HEK293 (cell line): ENCODE measurements at regions not wholly inside any gene's neighbourhood (a gene's known extent, or its start where the extent isn't known, plus 50 kb on each side); places are given as distances from the start of the nearest gene placed in this dataset.

ENCODE experiments used
- AEBP2 ChIP-seq: fragments of 450-650 bp; formaldehyde crosslinking; IDR thresholded peaks from 2 replicates; pipeline ENCODE4 v1.5.1; 2016; ENCODE audit warnings: missing biosample characterization, missing genetic modification characterization, borderline replicate concordance
- GLI4 ChIP-seq: fragments of 450-650 bp; formaldehyde crosslinking; IDR thresholded peaks from 2 replicates; pipeline ENCODE4 v1.5.1; 2016; ENCODE audit warnings: missing biosample characterization, missing genetic modification characterization
- GLIS2 ChIP-seq: fragments of 450-650 bp; formaldehyde crosslinking; IDR thresholded peaks from 2 replicates; pipeline ENCODE4 v1.5.1; 2016; ENCODE audit warnings: missing biosample characterization, missing genetic modification characterization
- INSM2 ChIP-seq: fragments of 450-650 bp; formaldehyde crosslinking; IDR thresholded peaks from 2 replicates; pipeline ENCODE4 v1.5.1; 2016; ENCODE audit warnings: missing biosample characterization, missing genetic modification characterization
- KLF1 ChIP-seq: fragments of 450-650 bp; formaldehyde crosslinking; IDR thresholded peaks from 2 replicates; pipeline ENCODE4 v1.5.1; 2016; ENCODE audit warnings: missing biosample characterization, missing genetic modification characterization
- PRDM6 ChIP-seq: fragments of 450-650 bp; formaldehyde crosslinking; IDR thresholded peaks from 2 replicates; pipeline ENCODE4 v1.5.1; 2017; ENCODE audit warnings: missing biosample characterization, missing genetic modification characterization
- REPIN1 ChIP-seq: fragments of 450-650 bp; formaldehyde crosslinking; IDR thresholded peaks from 2 replicates; pipeline ENCODE4 v1.5.1; 2017; ENCODE audit warnings: missing biosample characterization, missing genetic modification characterization, low read depth
- SETDB1 ChIP-seq: IDR thresholded peaks from one replicate; pipeline ENCODE4 v1.6.1; 2017; ENCODE audit warnings: mild to moderate bottlenecking, low read length, moderate library complexity, mixed read lengths; ENCODE audit not compliant: insufficient read length
- SP7 ChIP-seq: fragments of 450-650 bp; formaldehyde crosslinking; IDR thresholded peaks from 2 replicates; pipeline ENCODE4 v1.5.1; 2016; ENCODE audit warnings: missing biosample characterization, missing genetic modification characterization
- TSHZ1 ChIP-seq: fragments of 450-650 bp; formaldehyde crosslinking; IDR thresholded peaks from 2 replicates; pipeline ENCODE4 v1.5.1; 2016; ENCODE audit warnings: missing biosample characterization, missing genetic modification characterization, borderline replicate concordance
- ZNF112 ChIP-seq: fragments of 450-650 bp; formaldehyde crosslinking; IDR thresholded peaks from 2 replicates; pipeline ENCODE4 v1.5.0; 2017; ENCODE audit warnings: missing biosample characterization, missing genetic modification characterization
- ZNF157 ChIP-seq: fragments of 450-650 bp; formaldehyde crosslinking; IDR thresholded peaks from 2 replicates; pipeline ENCODE4 v1.5.1; 2016; ENCODE audit warnings: missing biosample characterization, missing genetic modification characterization
- ZNF169 ChIP-seq: fragments of 450-650 bp; formaldehyde crosslinking; IDR thresholded peaks from 2 replicates; pipeline ENCODE4 v1.5.1; 2016; ENCODE audit warnings: missing biosample characterization, missing genetic modification characterization
- ZNF24 ChIP-seq: fragments of 450-650 bp; formaldehyde crosslinking; IDR thresholded peaks from 2 replicates; pipeline ENCODE4 v1.5.1; 2016; ENCODE audit warnings: missing biosample characterization, missing genetic modification characterization
- ZNF274 ChIP-seq, 2 experiments: fragments of 200-500 bp in 1 of 2; fragments of 450-650 bp in 1 of 2; sonication (Bioruptor generic) in 1 of 2; formaldehyde crosslinking in 1 of 2; IDR thresholded peaks; 2 replicates each; pipeline versions ENCODE4 v1.5.1 to v1.6.1; 2014 to 2016; ENCODE audit warnings: borderline replicate concordance in 1 of 2, inconsistent platforms in 1 of 2, low read length in 1 of 2, missing biosample characterization in 1 of 2, missing genetic modification characterization in 1 of 2
- ZNF341 ChIP-seq: fragments of 450-650 bp; formaldehyde crosslinking; IDR thresholded peaks from 2 replicates; pipeline ENCODE4; 2016; ENCODE audit warnings: low read depth, missing biosample characterization, missing genetic modification characterization
- ZNF362 ChIP-seq: fragments of 450-650 bp; formaldehyde crosslinking; IDR thresholded peaks from 2 replicates; pipeline ENCODE4 v1.5.1; 2016; ENCODE audit warnings: missing biosample characterization, missing genetic modification characterization
- ZNF48 ChIP-seq: fragments of 450-650 bp; formaldehyde crosslinking; IDR thresholded peaks from 2 replicates; pipeline ENCODE4 v1.5.1; 2016; ENCODE audit warnings: missing biosample characterization, missing genetic modification characterization
- ZNF514 ChIP-seq: fragments of 450-650 bp; formaldehyde crosslinking; IDR thresholded peaks from 2 replicates; pipeline ENCODE4 v1.5.1; 2016; ENCODE audit warnings: missing biosample characterization, missing genetic modification characterization
- ZNF692 ChIP-seq: fragments of 450-650 bp; formaldehyde crosslinking; IDR thresholded peaks from 2 replicates; pipeline ENCODE4 v1.5.1; 2016; ENCODE audit warnings: missing biosample characterization, missing genetic modification characterization
- ZNF701 ChIP-seq: fragments of 450-650 bp; formaldehyde crosslinking; IDR thresholded peaks from 2 replicates; pipeline ENCODE4 v1.5.1; 2016; ENCODE audit warnings: missing biosample characterization, missing genetic modification characterization
- ZNF791 ChIP-seq: fragments of 450-650 bp; formaldehyde crosslinking; IDR thresholded peaks from 2 replicates; pipeline ENCODE4 v1.5.1; 2016; ENCODE audit warnings: missing biosample characterization, missing genetic modification characterization
- ZNF792 ChIP-seq: fragments of 450-650 bp; formaldehyde crosslinking; IDR thresholded peaks from 2 replicates; pipeline ENCODE4 v1.5.1; 2016; ENCODE audit warnings: missing biosample characterization, missing genetic modification characterization
- ZSCAN23 ChIP-seq: fragments of 450-650 bp; formaldehyde crosslinking; IDR thresholded peaks from 2 replicates; pipeline ENCODE4 v1.5.1; 2016; ENCODE audit warnings: missing biosample characterization, missing genetic modification characterization
- ZSCAN30 ChIP-seq: fragments of 450-650 bp; IDR thresholded peaks from 2 replicates; pipeline ENCODE4 v1.5.1; 2018; ENCODE audit warnings: missing biosample characterization, mild to moderate bottlenecking, missing genetic modification characterization, moderate library complexity

GRCh38 chr17:71516149-71516548 is 604.7 kb upstream of the SOX9 start (continued):
- TF ChIP-seq ZNF157 (tag by site-specific recombination) (no peak), ZNF169 (no peak), ZNF274 (IDR thresholded peaks at IDR 0.05; ENCODE audit: low read length) (no peak), ZNF274 (tag by site-specific recombination; IDR thresholded peaks at IDR 0.05; ENCODE audit: borderline replicate concordance) (no peak), GLI4 (tag by site-specific recombination) (no peak), ZNF514 (no peak), ZSCAN30 (tag by site-specific recombination) (peak; percentile 85), KLF1 (tag by site-specific recombination) (no peak), SP7 (tag by site-specific recombination) (peak; percentile 69), SETDB1 (peak; percentile 17), ZNF48 (tag by site-specific recombination) (no peak), ZNF692 (tag by site-specific recombination) (no peak), GLIS2 (no peak), ZSCAN23 (tag by site-specific recombination) (0 out of 2 replicates have a peak, but pooled peaks have one; percentile 33), ZNF341 (no peak), REPIN1 (tag by site-specific recombination) (no peak), ZNF791 (tag by site-specific recombination) (no peak), ZNF24 (tag by site-specific recombination) (no peak), PRDM6 (tag by site-specific recombination) (peak; percentile 90), ZNF792 (no peak), ZNF701 (tag by site-specific recombination) (no peak), ZNF112 (no peak), AEBP2 (tag by site-specific recombination) (no peak), TSHZ1 (tag by site-specific recombination) (peak; percentile 82; the same call in 1 of the 2 replicates), ZNF362 (no peak), INSM2 (tag by site-specific recombination) (peak; percentile 88)
